CD4-positive, alpha-beta T cell treated with Interleukin-4 for 4 hours (primary cell): ENCODE measurements at regions not wholly inside any gene's neighbourhood (a gene's known extent, or its start where the extent isn't known, plus 50 kb on each side); places are given as distances from the start of the nearest gene placed in this dataset.

ENCODE experiments used
- DNase-seq: peaks from one replicate; pipeline ENCODE4 v3.0.0-alpha.2; 2020

DNA sequence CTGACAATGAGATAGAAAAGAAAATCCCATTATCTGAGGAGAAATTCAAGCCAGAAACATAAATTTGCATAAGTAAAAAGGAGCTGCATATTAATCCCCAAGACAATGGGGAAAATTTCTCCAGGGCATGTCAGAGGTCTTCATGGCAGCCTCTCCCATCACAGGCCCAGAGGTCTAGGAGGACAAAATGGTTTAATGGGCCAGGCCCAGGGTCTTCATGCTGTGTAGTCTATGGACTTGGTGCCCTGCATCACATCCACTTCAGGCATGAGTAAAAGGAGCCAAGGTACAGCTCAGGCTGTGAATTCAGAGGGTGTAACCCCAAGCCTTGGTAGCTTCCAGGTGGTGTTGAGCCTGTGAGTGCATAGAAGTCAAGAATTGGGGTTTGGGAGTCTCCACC is 1097.2 kb upstream of the RAG2 start:
- no peak for DNase-seq

DNA sequence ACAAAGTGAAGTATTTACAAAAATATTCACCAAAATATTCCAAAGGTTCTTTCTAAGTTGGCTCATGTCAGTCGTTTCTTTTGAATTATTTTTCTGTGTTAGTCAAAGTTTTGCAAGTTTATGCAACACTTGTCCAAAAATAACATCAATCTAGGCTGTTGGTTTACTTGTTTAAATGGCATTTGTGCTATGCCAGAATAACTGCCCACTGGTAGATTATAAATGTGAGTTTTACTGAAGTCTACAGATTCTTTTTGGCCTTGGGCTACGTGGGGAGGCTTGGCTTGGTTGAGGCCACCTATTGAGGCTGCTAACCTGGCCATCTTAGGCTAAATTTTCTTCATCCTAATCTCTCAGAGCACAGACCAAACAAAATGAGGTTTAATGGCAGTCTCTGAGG is 1091.9 kb upstream of the RAG2 start:
- DNase-seq, result no peak

DNA sequence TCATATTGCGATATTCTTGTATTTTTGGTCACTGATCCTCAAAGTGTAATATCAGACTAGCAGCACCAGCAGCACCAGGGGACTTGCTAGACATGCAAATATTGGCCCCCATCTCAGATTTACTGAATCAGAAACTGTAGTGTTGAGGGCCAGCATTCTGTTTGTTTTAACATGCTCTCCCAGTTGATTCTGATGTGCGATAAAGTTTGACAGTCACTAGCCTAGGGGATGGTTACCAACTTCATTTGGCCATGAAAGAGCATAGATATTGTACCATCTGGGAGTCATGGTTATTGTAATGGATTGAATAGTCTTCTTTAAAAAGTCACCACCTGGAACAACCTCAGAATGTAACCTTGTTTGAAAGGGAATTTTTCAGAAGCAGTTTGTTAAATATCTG is 1090.4 kb upstream of the RAG2 start:
- no peak for DNase-seq

DNA sequence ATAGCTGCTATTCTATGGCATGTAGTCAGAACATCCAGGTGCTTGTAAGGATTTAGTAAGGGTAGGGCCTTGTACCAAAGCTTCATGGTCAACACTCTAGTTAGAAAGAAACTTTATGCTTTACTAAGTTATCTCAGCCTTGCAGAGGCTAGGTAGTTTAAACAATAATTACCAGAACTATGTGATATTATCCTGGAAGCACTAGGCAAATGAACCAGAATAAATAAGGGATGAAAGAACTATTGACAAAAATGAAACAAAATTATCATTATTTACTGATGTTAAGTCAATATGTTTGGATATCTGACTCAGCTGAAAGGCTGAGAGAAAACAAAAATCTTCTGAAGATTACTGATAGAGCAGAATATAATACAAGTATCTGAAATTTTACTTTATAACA is 1089.1 kb upstream of the RAG2 start:
- DNase-seq, result no peak

DNA sequence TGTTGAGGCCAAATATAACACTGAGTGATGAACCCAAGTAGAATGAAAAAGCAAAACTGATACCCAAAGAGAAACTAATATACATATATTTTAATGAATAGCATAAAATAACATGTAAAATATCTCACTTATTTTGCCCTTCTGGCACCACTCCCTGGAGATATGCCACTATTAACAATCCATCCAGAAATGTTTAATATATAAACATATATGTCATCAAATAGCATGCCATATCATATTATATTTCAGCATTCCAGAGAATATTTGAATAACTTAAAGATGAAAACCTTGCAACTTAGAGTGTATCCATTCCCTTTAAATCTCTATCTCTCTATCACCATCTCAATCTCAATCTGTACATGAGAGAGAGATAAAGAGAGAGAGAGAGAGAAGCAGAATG is 1073.3 kb upstream of the RAG2 start:
- DNase-seq, result no peak

DNA sequence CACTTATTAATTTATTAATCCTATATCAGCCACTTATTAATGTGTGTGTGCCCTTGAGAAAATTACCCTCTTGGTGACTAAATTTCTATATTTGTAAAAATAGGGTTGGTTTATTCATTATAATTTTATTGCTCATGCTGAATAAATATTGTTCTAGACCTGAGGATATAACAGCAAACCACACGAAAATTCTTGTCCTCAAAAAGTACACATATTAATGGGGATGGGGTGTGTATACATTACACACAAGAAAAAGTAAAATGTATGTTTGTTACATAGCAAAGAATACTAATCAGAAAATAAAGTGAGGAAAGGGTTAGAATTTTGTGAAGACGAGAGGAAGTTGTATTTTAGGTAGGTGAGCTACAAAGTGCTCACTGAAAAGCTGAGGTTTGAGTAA is 1068.9 kb upstream of the RAG2 start:
- DNase-seq, result no peak

DNA sequence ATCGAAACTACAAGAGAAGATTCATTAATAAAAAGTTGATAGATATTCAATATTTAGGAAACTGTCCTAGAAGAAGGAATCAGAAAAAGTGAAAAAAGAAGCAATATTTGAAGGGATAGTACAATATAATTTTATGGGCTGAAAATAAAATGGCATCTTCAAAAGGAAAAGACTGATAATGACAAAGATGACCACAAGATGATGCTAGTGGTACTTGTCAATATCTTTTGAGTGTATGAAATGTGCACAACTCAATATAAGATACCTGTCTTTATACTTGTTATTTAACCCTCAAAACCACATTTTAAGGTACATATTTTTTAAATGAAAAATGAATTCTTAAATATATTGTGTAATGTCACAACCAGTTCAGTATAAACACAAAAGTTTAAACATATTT is 1059.6 kb upstream of the RAG2 start:
- no peak for DNase-seq

DNA sequence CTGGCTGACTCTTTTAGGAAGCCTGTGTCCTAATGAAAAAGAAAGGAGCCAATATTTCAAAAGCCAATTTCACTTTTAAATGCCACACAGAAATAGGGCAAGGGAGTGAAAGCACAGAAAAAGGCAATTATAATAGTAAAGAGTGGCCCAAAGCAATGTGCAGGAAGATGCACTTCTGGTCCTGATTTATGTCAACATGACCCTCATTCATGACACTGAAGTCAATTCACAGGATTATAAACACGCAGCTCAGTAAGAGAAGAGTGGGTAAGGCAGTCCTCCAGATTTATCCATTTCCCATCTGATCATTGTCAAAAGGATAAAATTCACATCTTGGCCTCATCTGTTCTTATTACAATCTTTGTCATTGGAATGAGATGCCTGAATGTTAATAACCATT is 1049.7 kb upstream of the RAG2 start:
- DNase-seq, result no peak

DNA sequence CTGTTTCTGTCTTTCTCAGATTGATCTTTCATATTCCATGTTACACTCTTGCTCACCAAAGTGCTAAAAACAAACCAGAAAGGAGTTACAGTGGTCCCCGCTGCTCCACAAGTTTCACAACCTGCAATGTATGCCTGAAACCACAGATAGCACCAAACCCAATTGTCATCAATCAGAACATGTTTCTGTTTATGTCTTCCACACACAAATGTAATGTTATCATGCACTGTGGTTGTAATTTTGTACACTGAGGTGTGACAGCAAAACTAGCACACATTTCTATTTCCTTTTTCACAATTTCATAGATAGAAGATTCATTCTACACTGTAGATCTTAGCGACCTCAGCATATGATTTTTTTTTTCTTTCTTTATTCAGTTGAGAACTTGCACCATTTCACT is 1045.9 kb upstream of the RAG2 start:
- no peak for DNase-seq

DNA sequence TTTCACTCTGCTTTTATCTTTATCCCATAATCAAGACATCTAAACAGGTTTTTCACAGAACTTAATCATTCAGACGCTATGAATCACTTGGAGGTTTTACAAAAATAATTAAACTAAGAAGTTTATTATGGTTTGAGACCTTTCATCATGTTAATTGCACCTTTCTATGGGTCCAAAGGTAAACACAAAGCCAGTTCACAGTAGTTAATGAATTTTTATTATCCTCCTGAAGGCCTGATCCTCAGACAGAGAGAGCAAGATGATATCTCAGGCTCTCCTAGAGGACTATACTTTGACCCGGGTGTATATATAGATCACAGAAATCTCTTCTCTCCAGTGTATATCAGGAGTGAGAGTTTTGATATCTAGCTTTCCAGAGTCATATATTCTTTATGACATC is 1044.3 kb upstream of the RAG2 start:
- DNase-seq, result no peak

DNA sequence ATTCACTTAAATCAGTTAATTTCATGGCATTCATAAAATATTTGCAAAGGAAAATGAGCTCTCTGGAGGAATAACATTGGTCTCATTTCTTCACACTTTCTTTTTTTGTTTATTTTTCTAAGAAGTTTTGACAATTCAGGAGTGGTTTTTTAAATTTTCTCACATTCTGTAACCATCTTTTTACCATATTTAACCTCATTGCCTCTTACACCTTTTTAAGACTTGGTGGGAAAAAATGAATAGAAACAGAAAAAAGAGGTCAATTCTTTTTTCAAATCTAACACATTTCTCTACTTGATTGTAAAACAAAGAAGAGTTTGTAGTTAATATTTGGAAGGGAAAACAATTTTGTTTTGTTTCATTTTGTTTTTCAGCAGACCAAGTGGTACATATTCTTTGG is 1034.7 kb upstream of the RAG2 start:
- no peak for DNase-seq

DNA sequence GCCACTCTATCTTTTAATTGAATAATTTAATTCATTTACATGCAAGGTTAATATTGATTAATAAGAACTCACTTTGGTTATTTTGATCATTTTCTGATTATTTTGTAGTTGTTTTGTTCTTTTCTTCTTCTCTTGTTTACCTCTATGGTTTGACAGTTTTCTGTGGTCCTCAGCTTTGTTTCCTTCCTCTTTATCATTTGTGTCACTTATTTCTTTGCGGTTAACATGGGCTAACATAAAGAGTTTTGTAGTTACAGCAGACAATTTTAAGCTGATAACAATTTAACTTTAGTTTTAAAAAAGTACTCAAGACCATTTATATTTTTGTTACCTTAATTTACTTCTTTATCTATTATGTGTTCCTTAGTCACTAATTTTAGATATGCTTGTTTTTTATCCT is 1032.8 kb upstream of the RAG2 start:
- DNase-seq, result no peak

DNA sequence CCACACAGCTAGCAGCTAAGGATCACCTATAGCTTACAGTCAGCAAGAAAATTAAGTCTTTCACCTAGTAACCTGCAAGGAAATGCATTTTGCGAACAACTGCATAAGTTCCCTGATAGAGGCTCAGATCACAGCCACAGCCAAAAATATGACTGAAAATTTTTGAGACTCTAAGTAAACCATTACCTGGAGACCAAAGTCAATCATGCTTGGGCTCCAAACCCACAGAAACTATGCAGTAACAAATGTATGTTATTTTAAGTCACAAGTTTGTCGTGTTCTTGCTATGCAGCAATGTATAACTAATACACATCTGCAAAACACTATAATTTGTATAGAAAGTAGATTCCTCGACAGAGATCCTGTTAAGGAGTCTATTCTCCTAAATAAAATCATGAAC is 1025.7 kb upstream of the RAG2 start:
- no peak for DNase-seq

DNA sequence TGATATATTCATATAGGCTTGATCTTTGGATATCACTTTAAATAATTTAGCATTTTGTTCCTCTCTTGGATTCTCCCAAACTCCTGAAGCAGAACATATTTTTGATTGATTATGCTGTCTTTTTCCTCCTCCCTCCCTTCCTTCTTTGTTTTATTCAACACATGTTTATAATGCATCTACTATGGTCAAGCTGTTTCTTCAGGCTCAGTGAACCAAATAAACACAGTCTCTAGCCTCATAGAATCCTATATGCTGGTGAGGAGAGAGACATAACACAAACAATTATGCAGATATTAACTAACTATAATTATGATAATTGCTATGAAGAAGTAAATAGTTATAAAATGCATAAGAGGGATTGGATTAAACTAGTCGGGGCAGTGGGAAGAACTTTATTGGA is 1023.6 kb upstream of the RAG2 start:
- no peak for DNase-seq

DNA sequence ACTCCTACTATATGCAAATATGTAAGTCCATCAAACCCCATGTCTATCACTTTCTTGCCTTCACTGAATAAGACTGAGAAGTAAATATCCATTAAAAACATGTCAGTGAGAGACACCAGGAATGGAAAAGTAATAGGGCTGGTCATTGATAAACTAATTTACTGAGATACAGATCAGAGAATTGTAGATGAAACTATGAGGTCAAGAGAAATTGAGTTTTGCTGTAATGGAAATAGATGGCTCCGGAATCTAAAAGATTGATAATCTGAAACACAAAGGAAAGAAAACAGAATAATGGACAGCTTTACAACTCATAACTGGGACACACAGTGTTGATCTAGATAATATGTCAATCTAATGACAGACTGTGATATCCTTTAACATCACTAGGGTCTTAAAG is 1018.3 kb upstream of the RAG2 start:
- no peak for DNase-seq

DNA sequence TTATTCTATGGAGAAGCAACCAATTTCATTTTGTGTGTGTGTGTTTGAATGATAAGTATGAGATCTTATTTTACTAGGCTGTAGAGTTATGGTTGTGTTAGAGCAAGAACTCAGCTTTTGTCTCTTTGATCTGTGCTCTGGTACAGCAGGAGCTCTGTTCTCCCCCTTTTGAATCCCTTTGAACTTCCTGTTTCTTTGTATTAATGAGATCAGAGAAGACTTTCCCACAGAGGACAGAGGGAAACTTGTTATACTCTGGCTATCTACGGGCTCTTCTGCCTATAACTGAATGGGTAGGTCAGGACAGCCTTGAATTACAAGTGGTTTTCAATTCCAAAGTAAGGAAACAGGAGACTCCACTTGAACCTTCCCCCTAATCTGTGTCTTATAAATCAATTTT is 1015.0 kb upstream of the RAG2 start:
- DNase-seq, result no peak

DNA sequence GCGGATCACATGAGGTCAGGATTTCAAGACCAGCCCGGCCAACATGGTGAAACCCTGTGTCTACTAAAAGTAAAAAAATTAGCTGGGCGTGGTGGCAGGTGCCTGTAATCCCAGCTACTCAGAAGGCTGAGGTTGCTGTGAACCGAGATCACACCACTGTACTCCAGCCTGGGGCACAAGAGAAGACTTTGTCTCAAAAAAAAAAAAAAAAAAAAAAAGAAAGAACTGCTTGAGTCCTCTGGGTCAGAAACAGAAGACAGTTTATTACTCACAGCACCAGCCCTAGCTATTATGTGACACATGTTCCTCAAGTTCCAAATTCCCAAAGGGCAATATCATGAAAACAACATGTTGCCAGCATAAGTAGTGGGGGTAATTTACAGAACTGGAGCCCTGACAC is 1014.1 kb upstream of the RAG2 start:
- DNase-seq, result no peak

DNA sequence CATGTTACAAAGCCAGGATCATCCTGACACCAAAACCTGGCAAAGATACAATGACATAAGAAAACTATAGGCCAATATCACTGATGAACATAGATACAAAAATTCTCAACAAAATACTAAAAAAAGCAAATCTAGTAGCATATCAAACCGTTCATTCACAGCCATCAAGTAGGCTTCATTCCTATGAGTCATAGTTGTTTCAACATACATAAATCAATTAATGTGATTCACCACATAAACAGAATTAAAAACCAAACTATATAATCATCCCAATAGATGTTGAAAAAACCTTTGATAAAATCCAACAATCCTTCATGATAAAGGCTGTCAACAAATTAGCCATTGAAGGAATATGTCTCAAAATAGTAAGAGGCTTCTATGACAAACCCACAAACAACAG is 1007.2 kb upstream of the RAG2 start:
- no peak for DNase-seq

DNA sequence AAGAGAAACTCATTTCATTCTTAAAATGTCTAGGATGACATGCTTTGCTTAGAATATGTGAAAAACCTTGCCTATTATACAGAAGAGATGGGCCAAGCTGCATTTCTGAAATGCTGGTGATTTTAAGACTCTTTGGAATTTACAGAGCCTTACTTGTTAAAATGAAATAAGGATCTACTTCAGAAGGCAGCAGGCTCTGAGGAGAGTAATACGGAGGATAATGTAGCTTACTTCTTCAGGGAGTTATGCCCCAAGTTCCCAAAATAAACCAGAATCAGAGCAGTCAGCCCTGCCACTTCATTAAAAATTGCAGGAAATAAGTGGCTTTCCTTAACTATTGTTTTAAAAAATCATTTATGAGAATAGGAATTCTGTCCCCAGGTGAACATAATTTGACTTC is 1000.3 kb upstream of the RAG2 start:
- DNase-seq, result no peak

DNA sequence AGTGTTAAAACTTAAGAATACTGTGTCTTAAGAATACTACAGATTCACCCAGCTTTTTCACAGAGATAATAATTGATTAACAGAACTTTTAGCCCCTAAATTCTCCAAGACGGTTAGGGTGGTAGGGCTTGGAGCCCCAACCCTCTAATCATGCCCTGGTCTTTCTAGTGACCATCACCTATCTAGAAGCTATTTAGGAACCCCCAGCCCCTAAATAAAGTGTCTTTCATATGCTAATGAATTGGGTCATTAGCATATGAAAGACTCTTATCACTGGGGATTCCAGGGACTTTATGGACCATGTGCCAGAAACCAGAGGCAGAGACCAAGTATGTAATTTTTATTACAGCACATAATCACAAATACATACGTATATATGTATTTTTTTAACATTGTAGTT is 999.7 kb upstream of the RAG2 start:
- DNase-seq, result no peak

DNA sequence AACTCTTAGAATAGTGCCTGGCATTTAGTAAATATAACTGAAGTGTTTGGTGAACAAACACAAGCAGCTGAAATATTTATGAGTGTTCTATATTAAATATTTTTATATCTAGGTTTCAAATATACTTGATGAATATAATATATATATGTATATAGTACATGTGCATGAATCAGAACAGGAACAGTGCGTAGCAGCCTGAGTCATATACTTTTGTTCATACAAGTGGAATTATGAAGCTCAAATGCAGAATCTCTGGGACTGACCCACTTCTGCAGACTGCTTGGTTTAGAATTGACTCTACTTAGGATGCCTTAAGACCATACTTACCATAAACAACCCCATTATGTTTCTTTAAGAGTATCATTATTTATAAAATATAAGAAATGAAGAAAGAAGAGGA is 997.8 kb upstream of the RAG2 start:
- no peak for DNase-seq

DNA sequence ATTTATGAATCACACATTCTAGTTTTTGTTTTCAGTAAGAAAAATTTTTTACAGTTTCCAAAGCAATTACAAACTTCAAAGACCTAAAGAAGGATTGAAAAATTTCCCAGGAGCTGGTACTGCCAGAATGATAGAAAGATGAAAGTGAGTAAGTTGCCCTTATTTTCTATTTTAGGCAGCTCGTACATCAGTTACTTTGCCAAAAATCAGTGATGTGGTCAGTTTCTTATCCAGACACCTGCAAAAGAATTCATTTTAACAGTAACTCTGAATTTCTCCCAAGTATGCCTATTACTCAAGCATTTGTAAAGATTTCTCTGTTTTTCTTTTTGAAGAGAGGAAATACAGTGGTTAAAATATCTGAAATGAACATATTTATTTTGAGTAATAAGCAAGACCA is 976.3 kb upstream of the RAG2 start:
- no peak for DNase-seq

DNA sequence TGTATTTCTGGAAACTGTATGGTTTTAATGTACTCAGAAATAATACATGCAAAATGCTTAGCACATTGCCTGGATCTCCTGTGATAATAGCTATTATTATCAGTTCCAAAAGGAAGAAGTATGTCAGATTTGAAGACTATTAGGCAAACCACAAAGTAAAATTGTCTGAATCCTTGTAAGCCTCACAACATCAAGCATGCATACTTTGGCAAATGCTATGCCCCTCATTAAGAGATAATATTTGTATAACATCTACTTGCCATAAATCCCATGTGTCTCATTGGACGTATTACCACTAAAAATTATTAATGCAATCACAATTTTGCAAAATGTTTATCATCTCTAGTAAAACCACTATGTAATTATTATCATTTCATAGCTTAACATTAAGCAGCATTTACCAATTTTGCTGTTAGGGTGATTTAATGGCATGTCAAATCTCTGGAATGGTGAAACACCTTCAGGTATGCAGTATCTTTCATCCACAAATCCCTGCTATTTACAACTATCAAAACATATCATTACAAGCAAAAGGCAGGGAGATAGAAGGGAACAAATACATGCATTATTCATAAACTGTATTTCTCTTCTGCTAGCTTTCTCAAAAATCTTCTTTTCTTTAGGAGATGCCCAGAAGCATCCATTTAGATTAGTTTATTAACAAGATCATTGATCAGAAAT is 974.6 kb upstream of the RAG2 start:
- no peak for DNase-seq

DNA sequence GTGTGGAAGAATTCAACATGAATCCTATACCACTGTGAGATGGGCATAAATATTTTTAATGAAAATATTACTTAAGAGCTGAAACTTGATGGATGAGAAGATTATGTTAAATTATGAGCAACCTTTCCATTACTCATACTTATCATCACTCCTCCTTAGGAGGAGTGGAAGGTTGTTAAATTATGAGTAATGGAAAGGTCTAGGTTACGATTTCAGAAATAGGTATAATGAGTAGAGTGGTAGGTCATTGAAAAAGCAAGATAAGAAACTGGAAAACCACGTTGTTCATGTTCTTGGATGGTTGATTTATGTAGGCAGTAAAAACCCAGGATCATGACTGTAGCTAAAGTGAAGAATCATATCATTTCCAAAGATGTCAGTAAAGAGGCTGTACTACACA is 973.2 kb upstream of the RAG2 start:
- no peak for DNase-seq

DNA sequence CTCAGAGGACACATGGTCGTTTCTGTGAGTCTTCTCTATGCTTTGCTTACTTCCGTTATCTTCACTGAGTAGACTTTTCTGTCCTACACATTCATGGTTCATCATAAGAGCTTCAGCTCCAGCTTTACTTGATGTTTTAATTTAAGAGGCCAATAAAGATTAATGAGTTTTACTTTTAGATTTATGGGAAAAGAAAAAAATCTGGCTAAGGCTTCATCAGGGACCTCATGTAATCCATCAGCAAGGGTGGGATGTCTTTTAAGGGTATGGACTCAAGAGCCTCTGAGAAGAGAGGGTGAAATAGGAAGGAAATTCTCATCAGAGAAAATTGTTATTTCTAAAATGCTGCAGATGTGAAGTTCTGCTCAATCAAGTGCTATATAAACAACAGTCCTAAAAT is 963.0 kb upstream of the RAG2 start:
- no peak for DNase-seq

DNA sequence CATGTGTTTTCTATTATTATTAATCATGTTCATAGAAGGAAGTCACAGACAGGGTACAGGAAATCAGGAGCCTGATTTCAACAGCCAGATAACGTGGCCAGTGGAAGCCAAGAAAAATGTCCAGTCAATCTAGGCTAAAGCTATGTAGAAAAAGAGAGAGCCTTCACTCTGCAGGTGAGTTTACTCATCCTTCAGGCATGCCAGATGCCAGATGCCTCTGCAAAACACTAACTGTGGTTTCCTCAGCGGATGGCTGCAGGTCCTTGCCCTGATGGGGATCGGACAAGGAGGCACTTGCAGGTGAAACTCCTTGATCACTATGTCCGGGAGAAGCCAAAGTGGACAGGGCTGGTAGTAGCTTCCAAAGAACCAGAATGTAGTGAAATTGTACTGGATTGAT is 962.3 kb upstream of the RAG2 start:
- no peak for DNase-seq
